ENCODE measurements at regions not wholly inside any gene's neighbourhood (a gene's known extent, or its start where the extent isn't known, plus 50 kb on each side); places are given as distances from the start of the nearest gene placed in this dataset.

- Histone ChIP-seq H3K9ac (ENCODE audit: low read length) (no peak overlapping the region), H3K27me3 (ENCODE audit: low read depth, low read length) (no peaks in the 10 kb centered on the region), H3K4me2 (ENCODE audit: low read length) (no peak overlapping the region), H3K79me2 (ENCODE audit: low read length) (no peaks in the 10 kb centered on the region), H2AFZ (ENCODE audit: low read depth, low read length) (no peak overlapping the region), H3K9me3 (ENCODE audit: insufficient read depth, low read length) (no peaks in the 10 kb centered on the region), H3K4me3 (ENCODE audit: low read length) (no peak overlapping the region), H3K36me3 (replicated peaks; ENCODE audit: low read depth, low read length) (no peaks in the 10 kb centered on the region), H3K27ac (ENCODE audit: low read length) (no peak overlapping the region), H4K20me1 (ENCODE audit: insufficient read depth, low read length) (no peaks in the 10 kb centered on the region), H3K4me1 (ENCODE audit: low read length) (no peaks in the 10 kb centered on the region)
- TF ChIP-seq EZH2phosphoT487 (IDR thresholded peaks at IDR 0.05; ENCODE audit: low read depth) (no peak), CTCF (IDR thresholded peaks at IDR 0.05; ENCODE audit: low read depth, low read length) (no peak)
Observed at GRCh38 chr5:101687349-101687985, 608.6 kb downstream of the SLCO4C1 start.

- no peaks in the 10 kb centered on the region for H3K9me3 ChIP-seq (ENCODE audit: insufficient read depth, low read length)
- H4K20me1 ChIP-seq (ENCODE audit: insufficient read depth, low read length) = no peaks in the 10 kb centered on the region
- H3K4me3 ChIP-seq (ENCODE audit: low read length) = no peak overlapping the region
- no peak overlapping the region for H3K9ac ChIP-seq (ENCODE audit: low read length)
- H3K4me1 ChIP-seq (ENCODE audit: low read length) = no peaks in the 10 kb centered on the region
- no peaks in the 10 kb centered on the region for H3K36me3 ChIP-seq (replicated peaks; ENCODE audit: low read depth, low read length)
- H3K4me2 ChIP-seq (ENCODE audit: low read length) = no peak overlapping the region
- no peak overlapping the region for H3K27ac ChIP-seq (ENCODE audit: low read length)
- H3K27me3 ChIP-seq (ENCODE audit: low read depth, low read length) = no peaks in the 10 kb centered on the region
- H2AFZ ChIP-seq (ENCODE audit: low read depth, low read length) = no peak overlapping the region
- no peaks in the 10 kb centered on the region for H3K79me2 ChIP-seq (ENCODE audit: low read length)
- TF ChIP-seq EZH2phosphoT487 (IDR thresholded peaks at IDR 0.05; ENCODE audit: low read depth) = no peak
- TF ChIP-seq CTCF (IDR thresholded peaks at IDR 0.05; ENCODE audit: low read depth, low read length) = no peak
Observed at GRCh38 chr5:101686536-101687157, 609.4 kb downstream of the SLCO4C1 start.

GRCh38 chr5:101679816-101680215 lies 616.3 kb downstream of the SLCO4C1 start:
- Histone ChIP-seq H3K79me2 (ENCODE audit: low read length) (no peaks in the 10 kb centered on the region), H3K36me3 (replicated peaks; ENCODE audit: low read depth, low read length) (no peaks in the 10 kb centered on the region), H3K27ac (ENCODE audit: low read length) (no peak overlapping the region), H3K4me1 (ENCODE audit: low read length) (no peaks in the 10 kb centered on the region; the same call in 1 of the 2 replicates), H3K4me3 (ENCODE audit: low read length) (no peak overlapping the region), H3K27me3 (ENCODE audit: low read depth, low read length) (no peaks in the 10 kb centered on the region), H2AFZ (ENCODE audit: low read depth, low read length) (no peak overlapping the region), H3K9me3 (ENCODE audit: insufficient read depth, low read length) (no peaks in the 10 kb centered on the region), H4K20me1 (ENCODE audit: insufficient read depth, low read length) (no peaks in the 10 kb centered on the region), H3K4me2 (ENCODE audit: low read length) (no peak overlapping the region), H3K9ac (ENCODE audit: low read length) (no peak overlapping the region)
- TF ChIP-seq CTCF (IDR thresholded peaks at IDR 0.05; ENCODE audit: low read depth, low read length) = no peak
- no peak for TF ChIP-seq EZH2phosphoT487 (IDR thresholded peaks at IDR 0.05; ENCODE audit: low read depth)

GRCh38 chr5:101678481-101679193 lies 617.4 kb downstream of the SLCO4C1 start:
- peak overlapping the region; percentile 78 for H3K4me2 ChIP-seq (ENCODE audit: low read length)
- H3K9ac ChIP-seq (ENCODE audit: low read length) = no peak overlapping the region
- H3K27ac ChIP-seq (ENCODE audit: low read length) = no peak overlapping the region
- H3K36me3 ChIP-seq (replicated peaks; ENCODE audit: low read depth, low read length) = no peaks in the 10 kb centered on the region
- peak overlapping the region; percentile 81; the same call in 1 of the 2 replicates for H2AFZ ChIP-seq (ENCODE audit: low read depth, low read length)
- H3K4me3 ChIP-seq (ENCODE audit: low read length) = peak overlapping the region; percentile 69
- H4K20me1 ChIP-seq (ENCODE audit: insufficient read depth, low read length) = no peaks in the 10 kb centered on the region
- H3K79me2 ChIP-seq (ENCODE audit: low read length) = no peaks in the 10 kb centered on the region
- no peaks in the 10 kb centered on the region for H3K27me3 ChIP-seq (ENCODE audit: low read depth, low read length)
- no peaks in the 10 kb centered on the region; the same call in 1 of the 2 replicates for H3K4me1 ChIP-seq (ENCODE audit: low read length)
- TF ChIP-seq CTCF (IDR thresholded peaks at IDR 0.05; ENCODE audit: low read depth, low read length) = peak; percentile 85
- TF ChIP-seq EZH2phosphoT487 (IDR thresholded peaks at IDR 0.05; ENCODE audit: low read depth) = no peak
- H3K9me3 ChIP-seq (ENCODE audit: insufficient read depth, low read length) = no peaks in the 10 kb centered on the region

Data from OCI-LY3 (cell line).